ENCODE measurements at regions not wholly inside any gene's neighbourhood (a gene's known extent, or its start where the extent isn't known, plus 50 kb on each side); places are given as distances from the start of the nearest gene placed in this dataset.

- TF ChIP-seq CTCF (conservative IDR thresholded peaks at IDR 0.05; ENCODE audit: low read length), result no peak
- no peak for TF ChIP-seq EZH2phosphoT487 (IDR thresholded peaks at IDR 0.05; ENCODE audit: borderline replicate concordance)
These were observed 550.8 kb downstream of the MED13L start for GRCh38 chr12:115726691-115727090.

All from Loucy (cell line).